ENCODE measurements at regions not wholly inside any gene's neighbourhood (a gene's known extent, or its start where the extent isn't known, plus 50 kb on each side); places are given as distances from the start of the nearest gene placed in this dataset.

- no peak for DNase-seq (ENCODE audit: low read depth in 2 of 2)
These were observed 53.6 kb upstream of the DPT start for GRCh38 chr1:168782559-168783116.

GRCh38 chr1:168783458-168784210, 54.6 kb upstream of the DPT start:
- DNase-seq (ENCODE audit: low read depth in 2 of 2), result no peak

- no peak for DNase-seq (ENCODE audit: low read depth in 2 of 2)
These were observed 57.7 kb upstream of the DPT start for GRCh38 chr1:168786476-168787330.

- no peak for DNase-seq (ENCODE audit: low read depth in 2 of 2)
These were observed 59.3 kb upstream of the DPT start for GRCh38 chr1:168788258-168788657.

- DNase-seq (ENCODE audit: low read depth in 2 of 2), result no peak
These were observed 60.5 kb upstream of the DPT start for GRCh38 chr1:168789501-168789900.

GRCh38 chr1:168792142-168792541, 63.1 kb upstream of the DPT start:
- DNase-seq (ENCODE audit: low read depth in 2 of 2), result no peak

- no peak for DNase-seq (ENCODE audit: low read depth in 2 of 2)
These were observed 63.7 kb upstream of the DPT start for GRCh38 chr1:168792592-168793125.

- no peak for DNase-seq (ENCODE audit: low read depth in 2 of 2)
These were observed 65.1 kb upstream of the DPT start for GRCh38 chr1:168794057-168794456.

GRCh38 chr1:168795681-168796080, 66.7 kb upstream of the DPT start:
- DNase-seq (ENCODE audit: low read depth in 2 of 2), result no peak

- no peak for DNase-seq (ENCODE audit: low read depth in 2 of 2)
These were observed 71.1 kb upstream of the DPT start for GRCh38 chr1:168799927-168800605.

GRCh38 chr1:168801032-168801745, 72.2 kb upstream of the DPT start:
- no peak for DNase-seq (ENCODE audit: low read depth in 2 of 2)

- no peak for DNase-seq (ENCODE audit: low read depth in 2 of 2)
These were observed 75.0 kb upstream of the DPT start for GRCh38 chr1:168803806-168804510.

- DNase-seq (ENCODE audit: low read depth in 2 of 2), result no peak
These were observed 77.9 kb upstream of the DPT start for GRCh38 chr1:168806952-168807351.

- DNase-seq (ENCODE audit: low read depth in 2 of 2), result no peak
These were observed 82.2 kb upstream of the DPT start for GRCh38 chr1:168811176-168811575.

- DNase-seq (ENCODE audit: low read depth in 2 of 2), result no peak
These were observed 90.7 kb upstream of the DPT start for GRCh38 chr1:168819668-168820067.

- peak in 1 of 2 donors; percentile 11 for DNase-seq (ENCODE audit: low read depth in 2 of 2)
These were observed 92.4 kb upstream of the DPT start for GRCh38 chr1:168821434-168821833.

GRCh38 chr1:168822911-168823310, 93.9 kb upstream of the DPT start:
- DNase-seq (ENCODE audit: low read depth in 2 of 2), result no peak

- DNase-seq (ENCODE audit: low read depth in 2 of 2), result no peak
These were observed 95.0 kb upstream of the DPT start for GRCh38 chr1:168823988-168824387.

GRCh38 chr1:168824418-168825065, 95.5 kb upstream of the DPT start:
- DNase-seq (ENCODE audit: low read depth in 2 of 2), result no peak

GRCh38 chr1:168825129-168825528, 96.1 kb upstream of the DPT start:
- no peak for DNase-seq (ENCODE audit: low read depth in 2 of 2)

Measured in stimulated activated CD4-positive, alpha-beta T cell treated with anti-CD3 and anti-CD28 coated beads, Interleukin-15, amount 100 ng/mL, for 48 hours (primary cell).